ENCODE measurements at regions not wholly inside any gene's neighbourhood (a gene's known extent, or its start where the extent isn't known, plus 50 kb on each side); places are given as distances from the start of the nearest gene placed in this dataset.

DNA sequence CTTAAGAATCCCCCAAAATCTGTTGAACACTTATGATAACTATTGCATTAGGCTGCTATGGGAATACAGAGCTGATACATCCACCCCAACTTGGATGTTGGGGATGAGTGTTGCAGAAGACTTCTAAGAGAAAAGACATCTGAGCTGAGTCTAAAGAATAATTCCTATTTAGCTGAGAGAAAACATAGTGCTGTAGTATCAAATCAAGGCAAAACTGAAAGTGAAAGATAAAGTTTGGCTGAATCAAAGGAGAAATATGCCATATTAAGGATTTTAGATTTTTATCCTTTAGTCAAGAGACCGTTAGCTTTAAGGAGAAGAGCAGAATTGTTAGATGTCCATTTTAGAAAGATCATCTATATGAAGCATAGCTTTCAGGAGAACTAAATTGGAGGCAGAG, 726.9 kb upstream of the PTBP2 start:
- TF ChIP-seq, protein P1, sequence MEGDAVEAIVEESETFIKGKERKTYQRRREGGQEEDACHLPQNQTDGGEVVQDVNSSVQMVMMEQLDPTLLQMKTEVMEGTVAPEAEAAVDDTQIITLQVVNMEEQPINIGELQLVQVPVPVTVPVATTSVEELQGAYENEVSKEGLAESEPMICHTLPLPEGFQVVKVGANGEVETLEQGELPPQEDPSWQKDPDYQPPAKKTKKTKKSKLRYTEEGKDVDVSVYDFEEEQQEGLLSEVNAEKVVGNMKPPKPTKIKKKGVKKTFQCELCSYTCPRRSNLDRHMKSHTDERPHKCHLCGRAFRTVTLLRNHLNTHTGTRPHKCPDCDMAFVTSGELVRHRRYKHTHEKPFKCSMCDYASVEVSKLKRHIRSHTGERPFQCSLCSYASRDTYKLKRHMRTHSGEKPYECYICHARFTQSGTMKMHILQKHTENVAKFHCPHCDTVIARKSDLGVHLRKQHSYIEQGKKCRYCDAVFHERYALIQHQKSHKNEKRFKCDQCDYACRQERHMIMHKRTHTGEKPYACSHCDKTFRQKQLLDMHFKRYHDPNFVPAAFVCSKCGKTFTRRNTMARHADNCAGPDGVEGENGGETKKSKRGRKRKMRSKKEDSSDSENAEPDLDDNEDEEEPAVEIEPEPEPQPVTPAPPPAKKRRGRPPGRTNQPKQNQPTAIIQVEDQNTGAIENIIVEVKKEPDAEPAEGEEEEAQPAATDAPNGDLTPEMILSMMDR (IDR thresholded peaks at IDR 0.05): no peak
- no peak for TF ChIP-seq ZFX (IDR thresholded peaks at IDR 0.05; ENCODE audit: borderline replicate concordance)
